ENCODE measurements at regions not wholly inside any gene's neighbourhood (a gene's known extent, or its start where the extent isn't known, plus 50 kb on each side); places are given as distances from the start of the nearest gene placed in this dataset.

- Histone ChIP-seq H3K4me1 (ENCODE audit: insufficient read depth, low read length) (no peaks in the 10 kb centered on the region), H2BK15ac (ENCODE audit: low read depth, low read length) (no peak overlapping the region), H3K18ac (ENCODE audit: insufficient read length, low read depth, low read length) (no peak overlapping the region), H3K14ac (ENCODE audit: insufficient read depth, low read length) (no peak overlapping the region), H3K4ac (ENCODE audit: low read depth, low read length) (no peak overlapping the region), H3K79me2 (ENCODE audit: insufficient read depth, low read length) (no peaks in the 10 kb centered on the region), H4K20me1 (ENCODE audit: control insufficient read depth, insufficient read depth, insufficient read length) (no peaks in the 10 kb centered on the region), H4K8ac (replicated peaks; ENCODE audit: insufficient read length, low read depth, low read length) (no peak overlapping the region), H2BK120ac (ENCODE audit: low read depth, low read length, poor library complexity, severe bottlenecking) (no peak overlapping the region), H2BK20ac (ENCODE audit: low read depth, low read length, poor library complexity, severe bottlenecking) (no peak overlapping the region), H3K23me2 (ENCODE audit: insufficient read length, low read depth, low read length, poor library complexity, severe bottlenecking) (no peaks in the 10 kb centered on the region), H2BK5ac (ENCODE audit: insufficient read length, low read length) (no peak overlapping the region), H2AK5ac (ENCODE audit: insufficient read length, low read length) (no peak overlapping the region), H3K9ac (ENCODE audit: extremely low read depth, insufficient read length, low read length) (no peak overlapping the region), H2BK12ac (ENCODE audit: insufficient read length, low read depth, low read length) (no peak overlapping the region), H4K91ac (ENCODE audit: insufficient read length, low read depth, low read length) (no peak overlapping the region), H3K23ac (ENCODE audit: insufficient read length, low read depth, low read length) (no peak overlapping the region), H3K56ac (ENCODE audit: insufficient read length, low read depth, low read length) (no peak overlapping the region), H3K27me3 (ENCODE audit: insufficient read depth, low read length) (no peaks in the 10 kb centered on the region), H3K27ac (ENCODE audit: insufficient read length, low read depth, low read length) (no peak overlapping the region), H3K9me3 (ENCODE audit: control insufficient read depth, low read depth, low read length) (no peaks in the 10 kb centered on the region), H3T11ph (ENCODE audit: low read length) (no peak overlapping the region), H3K79me1 (ENCODE audit: insufficient read depth, low read depth, low read length, poor library complexity, severe bottlenecking) (no peaks in the 10 kb centered on the region), H3K4me2 (ENCODE audit: insufficient read depth, insufficient read length, low read length) (no peak overlapping the region), H4K5ac (ENCODE audit: insufficient read length, low read depth, low read length) (no peak overlapping the region), H2AFZ (ENCODE audit: low read length) (no peak overlapping the region)
- TF ChIP-seq CTCF (conservative IDR thresholded peaks at IDR 0.05): no peak
- DNase-seq: no peak
- Mint-ChIP-seq H3K4me3 (no peak overlapping the region), H3K4me1 (no peaks in the 10 kb centered on the region), H3K27me3 (ENCODE audit: low read depth) (no peaks in the 10 kb centered on the region), H3K9me3 (no peaks in the 10 kb centered on the region), H3K27ac (no peak overlapping the region), H3K36me3 (ENCODE audit: insufficient read depth in 1 of 3, low read depth in 3 of 3) (no peaks in the 10 kb centered on the region)
- no CpG with 5 or more reads among the region's 3 CpGs for WGBS (ENCODE audit: extremely low coverage, insufficient read length, low lambda C conversion rate)
Measured at GRCh38 chr6:48664826-48665225, 553.8 kb upstream of the PTCHD4 start.

Measured in H9 (cell line).